Hematopoietic multipotent progenitor cell (in vitro differentiated cells): ENCODE measurements at regions not wholly inside any gene's neighbourhood (a gene's known extent, or its start where the extent isn't known, plus 50 kb on each side); places are given as distances from the start of the nearest gene placed in this dataset.
A peak's percentile ranks its signal among the peaks of the same experiment; 100 is the strongest.
"Not testable (repeated sequence)": the region's sequence is repeated elsewhere in the genome, so short reads cannot be mapped to it uniquely, and the experiment has no call there.

Experiments
- DNase-seq, 3 donors: peaks; one replicate each; pipeline ENCODE4 v3.0.0-alpha.2; 2011 to 2015; ENCODE audit warnings: low read depth in 2 of 3, low spot score in 2 of 3

- no peak for DNase-seq
Observed at GRCh38 chr12:42030588-42030987, 114.1 kb downstream of the GXYLT1 start.

- no peak for DNase-seq
Observed at GRCh38 chr12:42027546-42027945, 117.1 kb downstream of the GXYLT1 start.

- DNase-seq = no peak
Observed at GRCh38 chr12:42024495-42024830, 120.2 kb downstream of the GXYLT1 start.

GRCh38 chr12:42023733-42024494 is 120.8 kb downstream of the GXYLT1 start:
- peak; percentile 29 to 89 (median 76) for DNase-seq

- DNase-seq = not testable (repeated sequence)
Observed at GRCh38 chr12:42021937-42022336, 122.7 kb downstream of the GXYLT1 start.

- DNase-seq = peak in 2 of 3 donors; percentile 83 to 91
Observed at GRCh38 chr12:42021469-42021868, 123.2 kb downstream of the GXYLT1 start.

- no peak for DNase-seq
Observed at GRCh38 chr12:42020226-42020625, 124.4 kb downstream of the GXYLT1 start.

GRCh38 chr12:42019746-42020145 is 124.9 kb downstream of the GXYLT1 start:
- DNase-seq = no peak

GRCh38 chr12:42017051-42017450 is 127.6 kb downstream of the GXYLT1 start:
- peak in 1 of 3 donors; percentile 42 for DNase-seq

- no peak for DNase-seq
Observed at GRCh38 chr12:42015051-42015461, 129.6 kb downstream of the GXYLT1 start.

- not testable (repeated sequence) for DNase-seq
Observed at GRCh38 chr12:42012501-42012900, 132.2 kb downstream of the GXYLT1 start.

GRCh38 chr12:42010715-42011114 is 134.0 kb downstream of the GXYLT1 start:
- DNase-seq = no peak

GRCh38 chr12:42010257-42010656 is 134.4 kb downstream of the GXYLT1 start:
- DNase-seq = no peak

GRCh38 chr12:42008996-42009395 is 135.7 kb downstream of the GXYLT1 start:
- no peak for DNase-seq

GRCh38 chr12:42003031-42003430 is 141.6 kb downstream of the GXYLT1 start:
- no peak for DNase-seq

- DNase-seq = no peak
Observed at GRCh38 chr12:42002563-42002962, 142.1 kb downstream of the GXYLT1 start.

- DNase-seq = peak in 1 of 3 donors; percentile 35
Observed at GRCh38 chr12:41998436-41998835, 146.2 kb downstream of the GXYLT1 start.

GRCh38 chr12:41993283-41993682 is 151.4 kb downstream of the GXYLT1 start:
- no peak for DNase-seq

GRCh38 chr12:41992692-41993215 is 151.9 kb downstream of the GXYLT1 start:
- DNase-seq = no peak

- no peak for DNase-seq
Observed at GRCh38 chr12:41992022-41992421, 152.7 kb downstream of the GXYLT1 start.

GRCh38 chr12:41988715-41989114 is 156.0 kb downstream of the GXYLT1 start:
- no peak for DNase-seq

- DNase-seq = not testable (repeated sequence)
Observed at GRCh38 chr12:41986513-41986912, 158.2 kb downstream of the GXYLT1 start.

- no peak for DNase-seq
Observed at GRCh38 chr12:41983856-41984255, 160.8 kb downstream of the GXYLT1 start.
